Choroid plexus epithelial cell (primary cell): ENCODE measurements at regions not wholly inside any gene's neighbourhood (a gene's known extent, or its start where the extent isn't known, plus 50 kb on each side); places are given as distances from the start of the nearest gene placed in this dataset.

Experiments used
- DNase-seq: peaks from one replicate; pipeline ENCODE4 v3.0.0-alpha.2; 2010; ENCODE audit warnings: low read depth
- H3K4me3 ChIP-seq: 2 replicates; pipeline ENCODE4 v1.5.1; 2011; ENCODE audit warnings: low read depth, mild to moderate bottlenecking, control low read depth, low read length, moderate library complexity
- CTCF ChIP-seq: conservative IDR thresholded peaks from 2 replicates; pipeline ENCODE4 v1.5.1; 2011; ENCODE audit warnings: low read depth, mild to moderate bottlenecking, control low read depth, inconsistent platforms, low read length, moderate library complexity

- no peak for TF ChIP-seq CTCF
- H3K4me3 ChIP-seq, result no peak overlapping the region
- DNase-seq, result no peak
These were observed 325.6 kb upstream of the SLC35B3 start for GRCh38 chr6:8760951-8761350.

- H3K4me3 ChIP-seq, result no peak overlapping the region
- DNase-seq, result no peak
- TF ChIP-seq CTCF, result no peak
These were observed 323.1 kb upstream of the SLC35B3 start for GRCh38 chr6:8758412-8758811.

GRCh38 chr6:8750627-8751026 is 315.3 kb upstream of the SLC35B3 start:
- TF ChIP-seq CTCF, result no peak
- H3K4me3 ChIP-seq, result no peak overlapping the region
- DNase-seq, result no peak

- no peak for TF ChIP-seq CTCF
- no peak overlapping the region for H3K4me3 ChIP-seq
- no peak for DNase-seq
These were observed 314.1 kb upstream of the SLC35B3 start for GRCh38 chr6:8749465-8749864.

- no peak overlapping the region for H3K4me3 ChIP-seq
- DNase-seq, result no peak
- TF ChIP-seq CTCF, result no peak
These were observed 307.9 kb upstream of the SLC35B3 start for GRCh38 chr6:8743170-8743745.

- DNase-seq, result no peak
- TF ChIP-seq CTCF, result no peak
- no peak overlapping the region for H3K4me3 ChIP-seq
These were observed 304.1 kb upstream of the SLC35B3 start for GRCh38 chr6:8739454-8739853.

- no peak overlapping the region for H3K4me3 ChIP-seq
- no peak for TF ChIP-seq CTCF
- DNase-seq, result no peak
These were observed 303.6 kb upstream of the SLC35B3 start for GRCh38 chr6:8738951-8739350.
